CD8-positive, alpha-beta memory T cell (primary cell): ENCODE measurements at regions not wholly inside any gene's neighbourhood (a gene's known extent, or its start where the extent isn't known, plus 50 kb on each side); places are given as distances from the start of the nearest gene placed in this dataset.

ENCODE experiments used
- CTCF ChIA-PET: fragments of 350-600 bp; sonication (Branson Sonifier 250); formaldehyde crosslinking; loops from one replicate; lab custom pipeline; 2021; ENCODE audit warnings: antibody characterized with exemption; lab: Charles Lee
- POLR2A ChIA-PET: fragments of 350-600 bp; sonication (Branson Sonifier 250); formaldehyde crosslinking; loops from one replicate; lab custom pipeline; 2021; ENCODE audit warnings: antibody characterized with exemption; lab: Charles Lee
- DNase-seq, 5 donors: peaks; one replicate each; pipeline versions ENCODE4 v3.0.0 to v3.0.0-alpha.2; 2020 to 2022; ENCODE audit warnings: mixed read lengths in 1 of 5
- H3K27ac ChIP-seq: one replicate; pipeline ENCODE4 v1.7.0; 2013; ENCODE audit warnings: low read depth, mild to moderate bottlenecking, low read length, moderate library complexity
- H3K27me3 ChIP-seq: 2 replicates; pipeline ENCODE4 v1.7.0; 2013; ENCODE audit warnings: low read length, mild to moderate bottlenecking; ENCODE audit not compliant: insufficient read depth, poor library complexity, severe bottlenecking
- H3K36me3 ChIP-seq: 2 replicates; pipeline ENCODE4 v1.7.0; 2013; ENCODE audit warnings: mild to moderate bottlenecking, low read length, moderate library complexity; ENCODE audit not compliant: insufficient read depth
- H3K4me1 ChIP-seq: 2 replicates; pipeline ENCODE4 v1.7.0; 2013; ENCODE audit warnings: mild to moderate bottlenecking, low read length, moderate library complexity; ENCODE audit not compliant: insufficient read depth
- H3K4me3 ChIP-seq: 2 replicates; pipeline ENCODE4 v1.7.0; 2013; ENCODE audit warnings: mild to moderate bottlenecking, low read length
- H3K9me3 ChIP-seq: 2 replicates; pipeline ENCODE4 v1.7.0; 2013; ENCODE audit warnings: mild to moderate bottlenecking, low read length
- H3K27ac Mint-ChIP-seq, 8 donors: one replicate each; pipeline ENCODE4 v1.8.0; 2020 to 2021; ENCODE audit warnings: mixed read lengths in 8 of 8, mild to moderate bottlenecking in 6 of 8, inconsistent platforms in 3 of 8, moderate library complexity in 3 of 8
- H3K27me3 Mint-ChIP-seq, 2 donors: one replicate each; pipeline ENCODE4 v1.8.0; 2020 to 2021; ENCODE audit warnings: mixed read lengths in 2 of 2, mild to moderate bottlenecking in 1 of 2, moderate library complexity in 1 of 2
- H3K36me3 Mint-ChIP-seq, 3 donors: one replicate each; pipeline ENCODE4 v1.8.0; 2020 to 2021; ENCODE audit warnings: mixed read lengths in 3 of 3, inconsistent platforms in 1 of 3, mild to moderate bottlenecking in 1 of 3
- H3K4me1 Mint-ChIP-seq, 3 donors: one replicate each; pipeline ENCODE4 v1.8.0; 2020 to 2021; ENCODE audit warnings: mixed read lengths in 3 of 3, inconsistent platforms in 1 of 3, mild to moderate bottlenecking in 1 of 3
- H3K4me3 Mint-ChIP-seq, 7 donors: one replicate each; pipeline ENCODE4 v1.8.0; 2020 to 2021; ENCODE audit warnings: mixed read lengths in 7 of 7, mild to moderate bottlenecking in 6 of 7, moderate library complexity in 4 of 7, inconsistent platforms in 2 of 7
- H3K9me3 Mint-ChIP-seq, 5 donors: one replicate each; pipeline ENCODE4 v1.8.0; 2020 to 2022; ENCODE audit warnings: mixed read lengths in 5 of 5, mild to moderate bottlenecking in 3 of 5, moderate library complexity in 2 of 5, inconsistent platforms in 1 of 5

GRCh38 chr9:86434039-86434726 lies 80.0 kb upstream of the TUT7 start:
- Mint-ChIP-seq H3K27ac (no peak overlapping the region), H3K4me1 (no peaks in the 10 kb centered on the region), H3K4me3 (no peak overlapping the region), H3K27me3 (peaks cover 9 to 49% of the 10 kb centered on the region in 2 donors), H3K9me3 (peaks cover 0 to 11% (median 8%) of the 10 kb centered on the region in 5 donors), H3K36me3 (no peaks in the 10 kb centered on the region)
- H3K27ac ChIP-seq: no peak overlapping the region
- no peak overlapping the region for H3K4me3 ChIP-seq
- H3K4me1 ChIP-seq: no peaks in the 10 kb centered on the region
- no peaks in the 10 kb centered on the region for H3K9me3 ChIP-seq
- peak in 2 of 5 donors; percentile 7 to 26 for DNase-seq
- CTCF ChIA-PET: interaction anchor here (1.0 to 2.5 kb wide), 2 partner anchors 14 to 889 kb away, joined by 4 to 7 read pairs; no protein-coding TSS in a partner anchor
- H3K36me3 ChIP-seq: no peaks in the 10 kb centered on the region
- H3K27me3 ChIP-seq: no peaks in the 10 kb centered on the region
- POLR2A ChIA-PET: no interaction called here

- Histone ChIP-seq H3K4me3 (no peak overlapping the region), H3K4me1 (no peaks in the 10 kb centered on the region), H3K36me3 (no peaks in the 10 kb centered on the region), H3K9me3 (no peaks in the 10 kb centered on the region), H3K27ac (no peak overlapping the region), H3K27me3 (no peaks in the 10 kb centered on the region)
- no peak for DNase-seq
- H3K27me3 Mint-ChIP-seq: peaks cover 8 to 20% of the 10 kb centered on the region in 2 donors
- H3K36me3 Mint-ChIP-seq: no peaks in the 10 kb centered on the region
- no peaks in the 10 kb centered on the region for H3K4me1 Mint-ChIP-seq
- CTCF ChIA-PET: interaction anchor here (1.0 kb wide), 1 partner anchor 10 kb away, joined by 3 read pairs; no protein-coding TSS in a partner anchor
- H3K4me3 Mint-ChIP-seq: no peak overlapping the region
- POLR2A ChIA-PET: no interaction called here
- no peak overlapping the region for H3K27ac Mint-ChIP-seq
- no peaks in the 10 kb centered on the region for H3K9me3 Mint-ChIP-seq
Observed at GRCh38 chr9:86424251-86424891, 70.2 kb upstream of the TUT7 start.

GRCh38 chr9:86413971-86414880 lies 60.0 kb upstream of the TUT7 start:
- Mint-ChIP-seq H3K9me3 (no peaks in the 10 kb centered on the region), H3K4me1 (no peaks in the 10 kb centered on the region), H3K36me3 (no peaks in the 10 kb centered on the region), H3K27me3 (peaks cover 2 to 28% of the 10 kb centered on the region in 2 donors), H3K27ac (no peak overlapping the region), H3K4me3 (no peak overlapping the region)
- no peak overlapping the region for H3K4me3 ChIP-seq
- CTCF ChIA-PET: interaction anchor here (1.2 to 2.5 kb wide), 7 partner anchors 9 to 912 kb away, joined by 3 to 9 read pairs (median 3); no protein-coding TSS in a partner anchor
- H3K27me3 ChIP-seq: peaks cover 7% of the 10 kb centered on the region
- DNase-seq: peak in 1 of 5 donors; percentile 8
- H3K36me3 ChIP-seq: no peaks in the 10 kb centered on the region
- H3K9me3 ChIP-seq: no peaks in the 10 kb centered on the region
- POLR2A ChIA-PET: no interaction called here
- H3K27ac ChIP-seq: no peak overlapping the region
- no peaks in the 10 kb centered on the region for H3K4me1 ChIP-seq

- Mint-ChIP-seq H3K27ac (no peak overlapping the region), H3K36me3 (no peaks in the 10 kb centered on the region), H3K27me3 (peaks cover 2 to 52% of the 10 kb centered on the region in 2 donors), H3K4me1 (no peaks in the 10 kb centered on the region), H3K9me3 (no peaks in the 10 kb centered on the region), H3K4me3 (no peak overlapping the region)
- Histone ChIP-seq H3K27ac (no peak overlapping the region), H3K27me3 (peaks cover 7% of the 10 kb centered on the region), H3K36me3 (no peaks in the 10 kb centered on the region), H3K4me1 (no peaks in the 10 kb centered on the region), H3K9me3 (no peaks in the 10 kb centered on the region), H3K4me3 (no peak overlapping the region)
- CTCF ChIA-PET: no interaction called here
- POLR2A ChIA-PET: no interaction called here
- no peak for DNase-seq
Observed at GRCh38 chr9:86410281-86410680, 56.1 kb upstream of the TUT7 start.

GRCh38 chr9:86408121-86408520 lies 53.9 kb upstream of the TUT7 start:
- ChIA-PET POLR2A (no interaction called here), CTCF (interaction anchor here (1.1 kb wide), 1 partner anchor 9 kb away, joined by 3 read pairs; no protein-coding TSS in a partner anchor)
- no peak for DNase-seq
- no peaks in the 10 kb centered on the region for H3K4me1 ChIP-seq
- no peaks in the 10 kb centered on the region for H3K36me3 Mint-ChIP-seq
- no peak overlapping the region for H3K27ac Mint-ChIP-seq
- H3K4me1 Mint-ChIP-seq: no peaks in the 10 kb centered on the region
- no peaks in the 10 kb centered on the region for H3K36me3 ChIP-seq
- H3K4me3 Mint-ChIP-seq: no peak overlapping the region
- H3K27me3 Mint-ChIP-seq: peaks cover 2 to 61% of the 10 kb centered on the region in 2 donors
- no peaks in the 10 kb centered on the region for H3K9me3 ChIP-seq
- H3K9me3 Mint-ChIP-seq: no peaks in the 10 kb centered on the region
- no peak overlapping the region for H3K4me3 ChIP-seq
- no peaks in the 10 kb centered on the region for H3K27me3 ChIP-seq
- H3K27ac ChIP-seq: no peak overlapping the region

GRCh38 chr9:86407022-86407421 lies 52.8 kb upstream of the TUT7 start:
- Histone ChIP-seq H3K9me3 (no peaks in the 10 kb centered on the region), H3K36me3 (no peaks in the 10 kb centered on the region), H3K4me1 (no peaks in the 10 kb centered on the region), H3K27me3 (no peaks in the 10 kb centered on the region), H3K4me3 (no peak overlapping the region), H3K27ac (no peak overlapping the region)
- Mint-ChIP-seq H3K27me3 (peaks cover 0 to 60% of the 10 kb centered on the region in 2 donors), H3K4me1 (peaks cover 0 to 2% (median 0%) of the 10 kb centered on the region in 3 donors), H3K27ac (no peak overlapping the region), H3K36me3 (no peaks in the 10 kb centered on the region), H3K4me3 (no peak overlapping the region), H3K9me3 (no peaks in the 10 kb centered on the region)
- ChIA-PET POLR2A (no interaction called here), CTCF (no interaction called here)
- no peak for DNase-seq

- H3K27me3 Mint-ChIP-seq: peaks cover 0 to 56% of the 10 kb centered on the region in 2 donors
- H3K36me3 Mint-ChIP-seq: no peaks in the 10 kb centered on the region
- Histone ChIP-seq H3K27ac (no peak overlapping the region), H3K4me3 (no peak overlapping the region), H3K27me3 (no peaks in the 10 kb centered on the region), H3K4me1 (no peaks in the 10 kb centered on the region), H3K9me3 (no peaks in the 10 kb centered on the region), H3K36me3 (no peaks in the 10 kb centered on the region)
- CTCF ChIA-PET: interaction anchor here (1.4 kb wide), 1 partner anchor 8 kb away, joined by 7 read pairs; no protein-coding TSS in a partner anchor
- H3K27ac Mint-ChIP-seq: no peak overlapping the region
- H3K4me1 Mint-ChIP-seq: peaks cover 0 to 2% (median 0%) of the 10 kb centered on the region in 3 donors
- H3K4me3 Mint-ChIP-seq: no peak overlapping the region
- POLR2A ChIA-PET: no interaction called here
- no peaks in the 10 kb centered on the region for H3K9me3 Mint-ChIP-seq
- no peak for DNase-seq
Observed at GRCh38 chr9:86406366-86406765, 52.2 kb upstream of the TUT7 start.
